ENCODE measurements at regions not wholly inside any gene's neighbourhood (a gene's known extent, or its start where the extent isn't known, plus 50 kb on each side); places are given as distances from the start of the nearest gene placed in this dataset.

GRCh38 chr13:111519041-111519440 is 198.6 kb downstream of the TEX29 start:
- no peak for DNase-seq

- no peak for DNase-seq
These were observed 199.2 kb downstream of the TEX29 start for GRCh38 chr13:111519490-111520170.

- DNase-seq = no peak
These were observed 200.6 kb downstream of the TEX29 start for GRCh38 chr13:111521030-111521429.

- no peak for DNase-seq
These were observed 201.3 kb downstream of the TEX29 start for GRCh38 chr13:111521691-111522229.

- no peak for DNase-seq
These were observed 205.1 kb downstream of the TEX29 start for GRCh38 chr13:111525320-111526118.

GRCh38 chr13:111526922-111527321 is 206.5 kb downstream of the TEX29 start:
- no peak for DNase-seq

- no peak for DNase-seq
These were observed 207.3 kb downstream of the TEX29 start for GRCh38 chr13:111527614-111528229.

- no peak for DNase-seq
These were observed 208.1 kb downstream of the TEX29 start for GRCh38 chr13:111528513-111528912.

- no peak for DNase-seq
These were observed 209.9 kb downstream of the TEX29 start for GRCh38 chr13:111530137-111530870.

- no peak for DNase-seq
These were observed 211.1 kb downstream of the TEX29 start for GRCh38 chr13:111531505-111531904.

- DNase-seq = no peak
These were observed 211.7 kb downstream of the TEX29 start for GRCh38 chr13:111532111-111532510.

- DNase-seq = no peak
These were observed 213.7 kb downstream of the TEX29 start for GRCh38 chr13:111533900-111534683.

GRCh38 chr13:111534751-111535522 is 214.5 kb downstream of the TEX29 start:
- no peak for DNase-seq

- DNase-seq = no peak
These were observed 215.0 kb downstream of the TEX29 start for GRCh38 chr13:111535523-111535811.

GRCh38 chr13:111536075-111536642 is 215.7 kb downstream of the TEX29 start:
- DNase-seq = no peak

GRCh38 chr13:111537115-111537728 is 216.8 kb downstream of the TEX29 start:
- no peak for DNase-seq

GRCh38 chr13:111537843-111538499 is 217.5 kb downstream of the TEX29 start:
- no peak for DNase-seq

GRCh38 chr13:111539252-111539651 is 218.8 kb downstream of the TEX29 start:
- DNase-seq = no peak

GRCh38 chr13:111539791-111540446 is 219.5 kb downstream of the TEX29 start:
- no peak for DNase-seq

- DNase-seq = no peak
These were observed 220.0 kb downstream of the TEX29 start for GRCh38 chr13:111540486-111540885.

All from CD4-positive, alpha-beta T cell treated with Interleukin-21 for 1 hour (primary cell).